Lower lobe of right lung (tissue), 2 donors: ENCODE measurements at regions not wholly inside any gene's neighbourhood (a gene's known extent, or its start where the extent isn't known, plus 50 kb on each side); places are given as distances from the start of the nearest gene placed in this dataset.

Experiments used
- ATAC-seq, 2 donors: fragments of 200-7000 bp; cut with Tn5 transposase; one replicate each; pipeline ENCODE4 v1.9.1; 2020 to 2022; ENCODE audit warnings: mild to moderate bottlenecking in 2 of 2, moderate library complexity in 2 of 2
- DNase-seq: peaks from one replicate; pipeline ENCODE4 v3.0.0-alpha.2; 2020
- H3K27ac ChIP-seq: fragments of 200-600 bp; one replicate; pipeline ENCODE4 v1.8.0; 2022
- H3K27me3 ChIP-seq: fragments of 200-600 bp; one replicate; pipeline ENCODE4 v1.8.0; 2022; ENCODE audit warnings: low read depth
- H3K36me3 ChIP-seq: fragments of 200-600 bp; one replicate; pipeline ENCODE4 v1.8.0; 2022; ENCODE audit warnings: mild to moderate bottlenecking
- H3K4me1 ChIP-seq: fragments of 200-600 bp; one replicate; pipeline ENCODE4 v1.8.0; 2022
- H3K4me3 ChIP-seq: fragments of 200-600 bp; one replicate; pipeline ENCODE4 v1.8.0; 2022; ENCODE audit warnings: mild to moderate bottlenecking
- H3K9me3 ChIP-seq: fragments of 200-600 bp; one replicate; pipeline ENCODE4 v1.8.0; 2022
- CTCF ChIP-seq: fragments of 200-600 bp; IDR thresholded peaks from one replicate; pipeline ENCODE4 v1.8.0; 2022; ENCODE audit warnings: antibody characterized with exemption, mild to moderate bottlenecking
- intact Hi-C: fragments of 100-400 bp; cut with DNase I; formaldehyde crosslinking; loops from one replicate; pipeline ENCODE4 v1.11.0; 2022
- donor health status: DM: no; HTN: yes; CAD: no; lungs with severe emphysema.

DNA sequence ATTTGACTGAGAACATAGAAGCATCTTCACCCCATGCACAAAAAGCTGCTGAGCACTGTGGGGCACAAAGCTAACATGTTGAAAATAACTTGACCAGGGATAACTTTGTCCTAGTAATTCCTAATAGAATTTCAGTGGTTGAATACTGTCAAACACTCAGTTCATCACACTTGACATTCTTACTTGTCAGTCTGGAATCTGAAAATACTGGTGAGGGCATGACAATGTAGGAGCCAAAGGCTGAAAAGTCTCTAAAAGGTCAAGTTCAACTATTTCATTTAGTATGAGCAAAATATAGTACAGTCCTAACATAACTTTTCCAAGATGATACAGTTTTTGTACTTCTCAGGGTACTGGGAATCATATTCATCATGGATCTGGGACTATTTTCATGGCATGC, 504.4 kb upstream of the LMO3 start:
- DNase-seq (no peak), ATAC-seq (no peak)
- intact Hi-C loops, result no loop called here
- TF ChIP-seq CTCF, result no peak
- Histone ChIP-seq H3K27me3 (no peaks in the 10 kb centered on the region), H3K4me1 (no peaks in the 10 kb centered on the region), H3K9me3 (no peaks in the 10 kb centered on the region), H3K36me3 (no peaks in the 10 kb centered on the region), H3K27ac (no peak overlapping the region), H3K4me3 (no peak overlapping the region)

DNA sequence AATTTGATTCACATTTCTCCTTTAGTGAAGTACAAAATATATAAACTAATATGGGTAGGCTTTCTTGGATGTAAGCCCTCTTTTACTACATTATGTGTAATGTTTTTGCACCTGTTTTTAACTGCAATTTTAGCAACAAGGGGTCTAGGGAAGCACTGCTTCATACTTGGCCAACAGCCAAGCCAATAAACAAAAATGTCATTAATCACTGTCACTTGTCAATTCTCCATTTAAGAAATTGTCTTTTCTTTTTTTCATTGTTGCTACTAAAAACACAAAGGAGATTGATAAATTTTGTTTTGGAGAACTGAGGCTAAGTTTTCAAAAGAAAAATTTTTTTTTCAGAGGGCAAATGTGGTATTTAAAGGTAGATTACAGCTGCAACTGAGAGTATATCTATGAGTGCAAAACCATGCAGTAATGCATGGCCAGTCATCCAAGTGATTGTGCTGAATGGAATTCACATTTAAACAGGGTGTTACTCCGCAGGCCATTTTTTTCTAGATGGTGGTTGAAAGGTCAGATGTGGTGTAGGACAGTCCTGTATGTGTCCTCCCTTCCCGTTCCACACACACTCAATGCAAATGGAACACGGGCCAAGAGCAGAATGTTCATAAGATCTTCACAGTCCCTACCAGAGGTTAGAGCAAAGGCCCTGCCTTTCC, 503.0 kb upstream of the LMO3 start:
- intact Hi-C loops, result no loop called here
- no peak for TF ChIP-seq CTCF
- DNase-seq, result no peak
- Histone ChIP-seq H3K36me3 (no peaks in the 10 kb centered on the region), H3K4me3 (no peak overlapping the region), H3K9me3 (no peaks in the 10 kb centered on the region), H3K27ac (no peak overlapping the region), H3K4me1 (no peaks in the 10 kb centered on the region), H3K27me3 (no peaks in the 10 kb centered on the region)
- no peak for ATAC-seq

GRCh38 chr12:17104801-17105200, 498.8 kb upstream of the LMO3 start:
- H3K9me3 ChIP-seq, result no peaks in the 10 kb centered on the region
- no peaks in the 10 kb centered on the region for H3K36me3 ChIP-seq
- intact Hi-C loops, result no loop called here
- no peaks in the 10 kb centered on the region for H3K27me3 ChIP-seq
- TF ChIP-seq CTCF, result no peak
- DNase-seq (no peak), ATAC-seq (no peak)
- no peak overlapping the region for H3K27ac ChIP-seq
- no peak overlapping the region for H3K4me3 ChIP-seq
- H3K4me1 ChIP-seq, result no peaks in the 10 kb centered on the region

DNA sequence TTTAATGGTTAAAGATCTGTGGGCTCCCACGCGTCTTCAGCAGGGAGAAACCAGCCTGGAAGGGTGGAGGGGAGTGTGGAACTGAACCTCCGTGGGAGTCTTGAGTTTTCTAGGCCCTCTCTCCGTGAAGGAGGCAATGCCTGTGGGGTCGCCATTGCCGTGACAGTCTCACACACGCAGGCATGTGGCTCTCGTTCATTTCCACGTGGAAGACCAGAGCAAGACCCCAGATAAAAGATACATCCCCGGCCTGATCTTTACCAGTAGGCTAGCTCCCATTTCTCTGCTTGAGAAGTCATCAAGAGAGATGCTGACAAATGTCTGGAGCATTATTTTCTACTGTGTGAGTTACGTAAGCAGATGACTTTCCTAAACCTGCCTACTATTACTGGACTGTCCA, 491.7 kb upstream of the LMO3 start:
- no peaks in the 10 kb centered on the region for H3K9me3 ChIP-seq
- no peak overlapping the region for H3K4me3 ChIP-seq
- no peak for TF ChIP-seq CTCF
- H3K36me3 ChIP-seq, result no peaks in the 10 kb centered on the region
- DNase-seq, result no peak
- H3K27me3 ChIP-seq, result no peaks in the 10 kb centered on the region
- ATAC-seq, result no peak
- no peak overlapping the region for H3K27ac ChIP-seq
- intact Hi-C loops, result no loop called here
- no peaks in the 10 kb centered on the region for H3K4me1 ChIP-seq

DNA sequence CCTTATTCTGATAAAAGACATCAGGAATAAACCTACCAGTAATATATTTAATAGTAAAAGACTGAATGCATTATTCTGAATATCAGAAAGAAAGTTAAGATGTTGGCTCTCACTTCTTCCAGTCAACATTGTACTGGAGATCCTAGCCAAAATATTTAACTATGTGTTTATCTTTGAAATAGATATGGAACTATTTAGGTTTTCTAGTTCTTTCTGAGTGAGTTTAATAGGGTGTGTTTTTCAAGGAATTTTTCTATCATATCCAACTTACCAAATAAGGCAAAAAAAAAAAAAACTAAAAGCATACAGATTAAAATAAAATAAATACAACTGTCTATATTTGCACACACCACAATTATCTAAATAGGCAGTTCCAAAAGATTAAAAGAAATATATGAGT, 478.9 kb upstream of the LMO3 start:
- Histone ChIP-seq H3K9me3 (no peaks in the 10 kb centered on the region), H3K4me3 (no peak overlapping the region), H3K27me3 (no peaks in the 10 kb centered on the region), H3K36me3 (no peaks in the 10 kb centered on the region), H3K4me1 (no peaks in the 10 kb centered on the region), H3K27ac (no peak overlapping the region)
- no peak for DNase-seq
- TF ChIP-seq CTCF, result no peak
- no peak for ATAC-seq
- intact Hi-C loops, result no loop called here
